SIG-M5 treated with dmso at 0.1 percent for 504 hours (cell line): ENCODE measurements at regions not wholly inside any gene's neighbourhood (a gene's known extent, or its start where the extent isn't known, plus 50 kb on each side); places are given as distances from the start of the nearest gene placed in this dataset.

Experiments used
- DNase-seq: peaks from one replicate; lab custom pipeline; 2025; ENCODE audit not compliant: unreplicated experiment; lab: John Stamatoyannopoulos, UW

GRCh38 chr2:219995399-219995798, 368.0 kb downstream of the SLC4A3 start:
- no peak for DNase-seq

- no peak for DNase-seq
Measured at GRCh38 chr2:219995991-219996765, 368.7 kb downstream of the SLC4A3 start.

GRCh38 chr2:219997341-219997851, 370.0 kb downstream of the SLC4A3 start:
- DNase-seq = no peak

- DNase-seq = no peak
Measured at GRCh38 chr2:219998107-219998506, 370.7 kb downstream of the SLC4A3 start.

- no peak for DNase-seq
Measured at GRCh38 chr2:219998714-219999227, 371.3 kb downstream of the SLC4A3 start.

GRCh38 chr2:220000080-220000479, 372.6 kb downstream of the SLC4A3 start:
- no peak for DNase-seq

- DNase-seq = no peak
Measured at GRCh38 chr2:220000586-220000985, 373.2 kb downstream of the SLC4A3 start.

GRCh38 chr2:220001751-220002150, 374.3 kb downstream of the SLC4A3 start:
- no peak for DNase-seq

GRCh38 chr2:220002251-220002650, 374.8 kb downstream of the SLC4A3 start:
- no peak for DNase-seq

- DNase-seq = no peak
Measured at GRCh38 chr2:220002699-220003098, 375.3 kb downstream of the SLC4A3 start.

- DNase-seq = no peak
Measured at GRCh38 chr2:220005362-220005761, 377.9 kb downstream of the SLC4A3 start.

- DNase-seq = no peak
Measured at GRCh38 chr2:220006152-220006621, 378.8 kb downstream of the SLC4A3 start.

GRCh38 chr2:220011859-220012258, 384.4 kb downstream of the SLC4A3 start:
- DNase-seq = no peak

GRCh38 chr2:220014961-220015360, 387.5 kb downstream of the SLC4A3 start:
- no peak for DNase-seq

- no peak for DNase-seq
Measured at GRCh38 chr2:220015576-220015975, 388.1 kb downstream of the SLC4A3 start.

- no peak for DNase-seq
Measured at GRCh38 chr2:220025207-220025606, 397.8 kb downstream of the SLC4A3 start.

GRCh38 chr2:220029013-220029412, 401.6 kb downstream of the SLC4A3 start:
- no peak for DNase-seq

GRCh38 chr2:220033546-220033945, 406.1 kb downstream of the SLC4A3 start:
- no peak for DNase-seq

GRCh38 chr2:220034426-220035130, 407.1 kb downstream of the SLC4A3 start:
- no peak for DNase-seq

- no peak for DNase-seq
Measured at GRCh38 chr2:220036431-220036830, 409.0 kb downstream of the SLC4A3 start.

GRCh38 chr2:220040346-220040745, 412.9 kb downstream of the SLC4A3 start:
- DNase-seq = no peak

GRCh38 chr2:220041447-220041846, 414.0 kb downstream of the SLC4A3 start:
- DNase-seq = no peak
